Neural cell (in vitro differentiated cells): ENCODE measurements at regions not wholly inside any gene's neighbourhood (a gene's known extent, or its start where the extent isn't known, plus 50 kb on each side); places are given as distances from the start of the nearest gene placed in this dataset.

Experiments used
- H2AFZ ChIP-seq: fragments of 200-600, 300-800 bp; sonication (generic), shearing (Covaris generic); 2 replicates; pipeline ENCODE4 v1.6.0; 2014; ENCODE audit warnings: low read depth, mild to moderate bottlenecking, antibody characterized with exemption, low read length, moderate library complexity
- H3F3A ChIP-seq: fragments of 200-600 bp; shearing (Covaris generic); 2 replicates; pipeline ENCODE4 v1.6.1; 2016; ENCODE audit warnings: mild to moderate bottlenecking, moderate library complexity, mixed read lengths, antibody characterized with exemption, low read length; ENCODE audit not compliant: insufficient read depth, poor library complexity, severe bottlenecking
- H3K27ac ChIP-seq: fragments of 200-600, 300-800 bp; sonication (generic), shearing (Covaris generic); 2 replicates; pipeline ENCODE4 v1.5.1; 2014; ENCODE audit warnings: mild to moderate bottlenecking, low read length, moderate library complexity
- H3K27me3 ChIP-seq: fragments of 300-800, 200-600 bp; sonication (generic), shearing (Covaris generic); 2 replicates; pipeline ENCODE4 v1.6.0; 2014; ENCODE audit warnings: mild to moderate bottlenecking, low read depth, low read length, moderate library complexity; ENCODE audit not compliant: insufficient read depth
- H3K36me3 ChIP-seq: fragments of 300-800, 200-600 bp; sonication (generic), shearing (Covaris generic); 2 replicates; pipeline ENCODE4 v1.5.1; 2014; ENCODE audit warnings: mild to moderate bottlenecking, antibody characterized with exemption, low read length, moderate library complexity; ENCODE audit not compliant: insufficient read depth
- H3K4me2 ChIP-seq: fragments of 300-800, 200-600 bp; sonication (generic), shearing (Covaris generic); 2 replicates; pipeline ENCODE4 v1.6.0; 2014; ENCODE audit warnings: mild to moderate bottlenecking, low read length
- H3K4me3 ChIP-seq: fragments of 300-800, 200-600 bp; sonication (generic), shearing (Covaris generic); 2 replicates; pipeline ENCODE4 v1.5.1; 2014; ENCODE audit warnings: mild to moderate bottlenecking, low read length, moderate library complexity
- H3K79me2 ChIP-seq: fragments of 200-600 bp; shearing (Covaris generic); replicated peaks from 2 replicates; pipeline ENCODE4 v1.6.0; 2014; ENCODE audit warnings: mild to moderate bottlenecking, low read length, moderate library complexity; ENCODE audit not compliant: insufficient read depth
- H3K9ac ChIP-seq: fragments of 300-800, 200-600 bp; sonication (generic), shearing (Covaris generic); 2 replicates; pipeline ENCODE4 v1.6.1; 2016; ENCODE audit warnings: mild to moderate bottlenecking, low read length, mixed read lengths
- H3K9me2 ChIP-seq: fragments of 200-600 bp; shearing (Covaris generic); 2 replicates; pipeline ENCODE4 v1.6.1; 2016; ENCODE audit warnings: mild to moderate bottlenecking, low read length, mixed read lengths; ENCODE audit not compliant: insufficient read depth
- H3K9me3 ChIP-seq: fragments of 200-600, 300-800 bp; sonication (generic), shearing (Covaris generic); 2 replicates; pipeline ENCODE4 v1.6.1; 2016; ENCODE audit warnings: mild to moderate bottlenecking, mixed run types, low read length, moderate library complexity, mixed read lengths
- H4K20me1 ChIP-seq: fragments of 200-600 bp; shearing (Covaris generic); 2 replicates; pipeline ENCODE4 v1.6.1; 2016; ENCODE audit warnings: mild to moderate bottlenecking, mixed run types; ENCODE audit not compliant: insufficient read depth
- CTCF ChIP-seq: fragments of 450-650 bp; IDR thresholded peaks from 2 replicates; pipeline ENCODE4 v1.5.1; 2014; ENCODE audit warnings: antibody characterized with exemption, mild to moderate bottlenecking, moderate library complexity; ENCODE audit not compliant: poor library complexity, severe bottlenecking
- EP300 ChIP-seq: fragments of 450-650 bp; conservative IDR thresholded peaks from 2 replicates; pipeline ENCODE4 v1.6.1; 2014; ENCODE audit warnings: antibody characterized with exemption, mild to moderate bottlenecking, moderate library complexity; ENCODE audit not compliant: poor library complexity, severe bottlenecking
- EZH2 ChIP-seq: fragments of 200-600, 300-800 bp; shearing (Covaris generic), sonication (generic); IDR thresholded peaks from 2 replicates; pipeline ENCODE4 v1.6.1; 2014; ENCODE audit warnings: antibody characterized with exemption, low read length, borderline replicate concordance, mild to moderate bottlenecking; ENCODE audit not compliant: insufficient read depth, poor library complexity, severe bottlenecking
- MXI1 ChIP-seq: fragments of 450-650 bp; conservative IDR thresholded peaks from 2 replicates; pipeline ENCODE4 v1.6.1; 2014; ENCODE audit warnings: antibody characterized with exemption, mild to moderate bottlenecking; ENCODE audit not compliant: poor library complexity, severe bottlenecking
- POLR2AphosphoS5 ChIP-seq: IDR thresholded peaks from 2 replicates; pipeline ENCODE4 v1.6.1; 2012
- RAD21 ChIP-seq: fragments of 450-650 bp; conservative IDR thresholded peaks from 2 replicates; pipeline ENCODE4 v1.6.1; 2014; ENCODE audit warnings: antibody characterized with exemption, mild to moderate bottlenecking, moderate library complexity
- REST ChIP-seq: IDR thresholded peaks from 2 replicates; pipeline ENCODE4 v1.6.1; 2012; ENCODE audit warnings: borderline replicate concordance
- TAF1 ChIP-seq: IDR thresholded peaks from 2 replicates; pipeline ENCODE4 v1.6.1; 2012; ENCODE audit warnings: low read depth

GRCh38 chr15:29534378-29534777 lies 264.8 kb upstream of the NSMCE3 start:
- H3K9me2 ChIP-seq, result no peaks in the 10 kb centered on the region
- H2AFZ ChIP-seq, result no peak overlapping the region
- no peaks in the 10 kb centered on the region for H3K36me3 ChIP-seq
- no peaks in the 10 kb centered on the region for H3K27me3 ChIP-seq
- H3K27ac ChIP-seq, result no peak overlapping the region
- H4K20me1 ChIP-seq, result no peaks in the 10 kb centered on the region
- no peaks in the 10 kb centered on the region for H3K9me3 ChIP-seq
- H3K9ac ChIP-seq, result no peak overlapping the region
- H3F3A ChIP-seq, result no peaks in the 10 kb centered on the region
- no peak overlapping the region for H3K4me2 ChIP-seq
- H3K79me2 ChIP-seq, result no peaks in the 10 kb centered on the region
- H3K4me3 ChIP-seq, result no peak overlapping the region
- TF ChIP-seq RAD21 (no peak), POLR2AphosphoS5 (no peak), EP300 (no peak), MXI1 (no peak), REST (no peak), CTCF (no peak), EZH2 (no peak), TAF1 (no peak)

- Histone ChIP-seq H3K36me3 (no peaks in the 10 kb centered on the region), H3K27ac (no peak overlapping the region), H3K27me3 (no peaks in the 10 kb centered on the region), H3F3A (no peaks in the 10 kb centered on the region), H3K4me3 (no peak overlapping the region), H3K4me2 (no peak overlapping the region), H3K79me2 (no peaks in the 10 kb centered on the region), H4K20me1 (no peaks in the 10 kb centered on the region), H3K9me2 (no peaks in the 10 kb centered on the region), H2AFZ (no peak overlapping the region), H3K9me3 (no peaks in the 10 kb centered on the region), H3K9ac (no peak overlapping the region)
- TF ChIP-seq REST, result no peak
- TF ChIP-seq TAF1, result no peak
- no peak for TF ChIP-seq RAD21
Measured at GRCh38 chr15:29533647-29534046, 264.0 kb upstream of the NSMCE3 start.
